ENCODE measurements at regions not wholly inside any gene's neighbourhood (a gene's known extent, or its start where the extent isn't known, plus 50 kb on each side); places are given as distances from the start of the nearest gene placed in this dataset.

- peaks cover 3% of the 10 kb centered on the region for H3K27me3 Mint-ChIP-seq
- ATAC-seq (ENCODE audit: low read depth) (no peak), DNase-seq (no peak)
- H3K9me3 ChIP-seq (ENCODE audit: control extremely low read depth in 1 of 3, control insufficient read depth in 2 of 3, insufficient read depth in 1 of 3, low read length in 2 of 3): no peaks in the 10 kb centered on the region
- POLR2A ChIA-PET: no interaction called here
- no peak overlapping the region for H3K4me3 Mint-ChIP-seq
- H3K27me3 ChIP-seq (replicated peaks in 1 of 4; ENCODE audit: control extremely low read depth in 1 of 4, control insufficient read depth in 3 of 4, insufficient read depth in 4 of 4, low read length in 3 of 4): no peaks in the 10 kb centered on the region
- no peaks in the 10 kb centered on the region for H3K36me3 ChIP-seq (replicated peaks in 1 of 2; ENCODE audit: control extremely low read depth in 1 of 2, control insufficient read depth in 1 of 2, extremely low read depth in 1 of 2, insufficient read depth in 2 of 2, low read length in 1 of 2)
- no peak for TF ChIP-seq CTCF (IDR thresholded peaks at IDR 0.05)
- TF ChIP-seq EZH2 (IDR thresholded peaks at IDR 0.05; ENCODE audit: borderline replicate concordance, insufficient read depth, low read depth, low read length, poor library complexity, severe bottlenecking): no peak
- no peaks in the 10 kb centered on the region for H3K79me2 ChIP-seq (ENCODE audit: control insufficient read depth, insufficient read depth, low read length)
- no peak overlapping the region for H3K27ac Mint-ChIP-seq
- no peak overlapping the region for H2AFZ ChIP-seq (ENCODE audit: insufficient read depth, low read depth, low read length, poor library complexity, severe bottlenecking)
- H3K27ac ChIP-seq (ENCODE audit: low read length in 2 of 2): no peak overlapping the region
- peaks cover 2% of the 10 kb centered on the region for H3K4me1 Mint-ChIP-seq
- no peaks in the 10 kb centered on the region for H3K4me1 ChIP-seq (ENCODE audit: control insufficient read depth in 2 of 2, insufficient read depth in 2 of 2, low read length in 2 of 2)
- H3K4me3 ChIP-seq (ENCODE audit: control extremely low read depth in 1 of 5, extremely low read depth in 1 of 5, insufficient read depth in 1 of 5, low read depth in 2 of 5, low read length in 4 of 5): no peak overlapping the region
- H3K9ac ChIP-seq (ENCODE audit: low read length): no peak overlapping the region
- intact Hi-C loops (cut with micrococcal nuclease): no loop called here
- no peak overlapping the region for H3K4me2 ChIP-seq (replicated peaks; ENCODE audit: low read depth, low read length, poor library complexity, severe bottlenecking)
- CTCF ChIA-PET: no interaction called here
- no peaks in the 10 kb centered on the region for H4K20me1 ChIP-seq (ENCODE audit: control insufficient read depth, insufficient read depth, low read length, poor library complexity, severe bottlenecking)
- 91% methylated on average over 1 of the region's 3 CpGs for WGBS (ENCODE audit: insufficient coverage)
- no peaks in the 10 kb centered on the region for H3K9me3 Mint-ChIP-seq (ENCODE audit: insufficient read depth)
These were observed 515.5 kb downstream of the CSNK1G3 start for GRCh38 chr5:124027441-124027840.

GRCh38 chr5:124025306-124025845, 513.4 kb downstream of the CSNK1G3 start:
- ChIA-PET CTCF (no interaction called here), POLR2A (no interaction called here)
- Histone ChIP-seq H3K27me3 (replicated peaks in 1 of 4; ENCODE audit: control extremely low read depth in 1 of 4, control insufficient read depth in 3 of 4, insufficient read depth in 4 of 4, low read length in 3 of 4) (no peaks in the 10 kb centered on the region), H3K79me2 (ENCODE audit: control insufficient read depth, insufficient read depth, low read length) (no peaks in the 10 kb centered on the region), H3K4me3 (ENCODE audit: control extremely low read depth in 1 of 5, extremely low read depth in 1 of 5, insufficient read depth in 1 of 5, low read depth in 2 of 5, low read length in 4 of 5) (no peak overlapping the region), H3K9me3 (ENCODE audit: control extremely low read depth in 1 of 3, control insufficient read depth in 2 of 3, insufficient read depth in 1 of 3, low read length in 2 of 3) (peaks cover 0 to 3% (median 0%) of the 10 kb centered on the region in 3 donors), H3K36me3 (replicated peaks in 1 of 2; ENCODE audit: control extremely low read depth in 1 of 2, control insufficient read depth in 1 of 2, extremely low read depth in 1 of 2, insufficient read depth in 2 of 2, low read length in 1 of 2) (no peaks in the 10 kb centered on the region), H3K27ac (ENCODE audit: low read length in 2 of 2) (no peak overlapping the region), H3K9ac (ENCODE audit: low read length) (no peak overlapping the region), H3K4me1 (ENCODE audit: control insufficient read depth in 2 of 2, insufficient read depth in 2 of 2, low read length in 2 of 2) (no peaks in the 10 kb centered on the region), H4K20me1 (ENCODE audit: control insufficient read depth, insufficient read depth, low read length, poor library complexity, severe bottlenecking) (no peaks in the 10 kb centered on the region), H2AFZ (ENCODE audit: insufficient read depth, low read depth, low read length, poor library complexity, severe bottlenecking) (no peak overlapping the region), H3K4me2 (replicated peaks; ENCODE audit: low read depth, low read length, poor library complexity, severe bottlenecking) (no peak overlapping the region)
- no peak for ATAC-seq (ENCODE audit: low read depth)
- intact Hi-C loops (cut with micrococcal nuclease): no loop called here
- peaks cover under 1% of the 10 kb centered on the region for H3K9me3 Mint-ChIP-seq (ENCODE audit: insufficient read depth)
- TF ChIP-seq EZH2 (IDR thresholded peaks at IDR 0.05; ENCODE audit: borderline replicate concordance, insufficient read depth, low read depth, low read length, poor library complexity, severe bottlenecking) (no peak), CTCF (IDR thresholded peaks at IDR 0.05) (no peak)
- WGBS (ENCODE audit: insufficient coverage): 48% methylated on average over 3 of the region's 6 CpGs
- no peak overlapping the region for H3K27ac Mint-ChIP-seq
- H3K4me3 Mint-ChIP-seq: no peak overlapping the region
- DNase-seq: no peak
- H3K4me1 Mint-ChIP-seq: peaks cover 2% of the 10 kb centered on the region
- H3K27me3 Mint-ChIP-seq: peaks cover 3% of the 10 kb centered on the region
